HL-60 (cell line): ENCODE measurements at regions not wholly inside any gene's neighbourhood (a gene's known extent, or its start where the extent isn't known, plus 50 kb on each side); places are given as distances from the start of the nearest gene placed in this dataset.

Experiments
- CTCF ChIP-seq: IDR thresholded peaks from one replicate; pipeline ENCODE4 v1.5.1; 2011; ENCODE audit warnings: low read length, control low read depth, inconsistent platforms; ENCODE audit not compliant: insufficient read depth
- GABPA ChIP-seq: IDR thresholded peaks from 2 replicates; pipeline ENCODE4 v1.6.1; 2012; ENCODE audit warnings: low read depth
- POLR2AphosphoS5 ChIP-seq: IDR thresholded peaks from 2 replicates; pipeline ENCODE4 v1.6.1; 2012; ENCODE audit warnings: low read depth
- REST ChIP-seq: IDR thresholded peaks from 2 replicates; pipeline ENCODE4 v1.6.1; 2012; ENCODE audit warnings: low read depth; ENCODE audit not compliant: insufficient replicate concordance
- SPI1 ChIP-seq: IDR thresholded peaks from 2 replicates; pipeline ENCODE4 v1.6.1; 2012; ENCODE audit warnings: low read depth, mild to moderate bottlenecking, borderline replicate concordance

- TF ChIP-seq CTCF (no peak), SPI1 (no peak), POLR2AphosphoS5 (no peak), REST (no peak), GABPA (no peak)
Observed at GRCh38 chr6:25167961-25168360, 111.2 kb upstream of the CARMIL1 start.
